ENCODE measurements at regions not wholly inside any gene's neighbourhood (a gene's known extent, or its start where the extent isn't known, plus 50 kb on each side); places are given as distances from the start of the nearest gene placed in this dataset.

GRCh38 chr18:68121826-68122225 is 593.1 kb downstream of the TMX3 start:
- CTCF ChIA-PET, result no interaction called here
- POLR2A ChIA-PET (ENCODE audit: low non-redundant PET), result no interaction called here
- no peak overlapping the region for H3K27ac ChIP-seq
- DNase-seq (ENCODE audit: low spot score), result no peak
- TF ChIP-seq CTCF (conservative IDR thresholded peaks at IDR 0.05; ENCODE audit: low read depth), result no peak

- H3K27ac ChIP-seq, result no peak overlapping the region
- no peak for TF ChIP-seq CTCF (conservative IDR thresholded peaks at IDR 0.05; ENCODE audit: low read depth)
- ChIA-PET POLR2A (ENCODE audit: low non-redundant PET) (no interaction called here), CTCF (no interaction called here)
- DNase-seq (ENCODE audit: low spot score), result no peak
These were observed 593.6 kb downstream of the TMX3 start for GRCh38 chr18:68121308-68121707.

GRCh38 chr18:68114989-68115388 is 598.5 kb upstream of the DSEL start:
- no peak for TF ChIP-seq CTCF (conservative IDR thresholded peaks at IDR 0.05; ENCODE audit: low read depth)
- no peak overlapping the region for H3K27ac ChIP-seq
- no peak for DNase-seq (ENCODE audit: low spot score)
- CTCF ChIA-PET, result no interaction called here
- POLR2A ChIA-PET (ENCODE audit: low non-redundant PET), result no interaction called here

- no peak for DNase-seq (ENCODE audit: low spot score)
- TF ChIP-seq CTCF (conservative IDR thresholded peaks at IDR 0.05; ENCODE audit: low read depth), result no peak
- CTCF ChIA-PET, result interaction anchor here (0.8 kb wide), 1 partner anchor 885 kb away, joined by 8 read pairs; no protein-coding TSS in a partner anchor
- no peak overlapping the region for H3K27ac ChIP-seq
- POLR2A ChIA-PET (ENCODE audit: low non-redundant PET), result no interaction called here
These were observed 587.5 kb upstream of the DSEL start for GRCh38 chr18:68104036-68104435.

- ChIA-PET POLR2A (ENCODE audit: low non-redundant PET) (no interaction called here), CTCF (interaction anchor here (0.8 kb wide), 1 partner anchor 885 kb away, joined by 8 read pairs; no protein-coding TSS in a partner anchor)
- no peak for DNase-seq (ENCODE audit: low spot score)
- no peak for TF ChIP-seq CTCF (conservative IDR thresholded peaks at IDR 0.05; ENCODE audit: low read depth)
- H3K27ac ChIP-seq, result no peak overlapping the region
These were observed 587.0 kb upstream of the DSEL start for GRCh38 chr18:68103561-68103960.

GRCh38 chr18:68102117-68102516 is 585.6 kb upstream of the DSEL start:
- POLR2A ChIA-PET (ENCODE audit: low non-redundant PET), result no interaction called here
- CTCF ChIA-PET, result no interaction called here
- TF ChIP-seq CTCF (conservative IDR thresholded peaks at IDR 0.05; ENCODE audit: low read depth), result no peak
- no peak overlapping the region for H3K27ac ChIP-seq
- DNase-seq (ENCODE audit: low spot score), result no peak

GRCh38 chr18:68098655-68099054 is 582.1 kb upstream of the DSEL start:
- no peak for TF ChIP-seq CTCF (conservative IDR thresholded peaks at IDR 0.05; ENCODE audit: low read depth)
- no peak overlapping the region for H3K27ac ChIP-seq
- ChIA-PET POLR2A (ENCODE audit: low non-redundant PET) (no interaction called here), CTCF (no interaction called here)
- DNase-seq (ENCODE audit: low spot score), result no peak

Data from RWPE1 (cell line).